HEK293 (cell line): ENCODE measurements at regions not wholly inside any gene's neighbourhood (a gene's known extent, or its start where the extent isn't known, plus 50 kb on each side); places are given as distances from the start of the nearest gene placed in this dataset.

Experiments used
- CTCF ChIA-PET: fragments of 350-600 bp; formaldehyde crosslinking; extraction: SDS; loops from one replicate; lab custom pipeline; 2021; ENCODE audit warnings: antibody characterized with exemption; lab: Yijun Ruan, JAX
- POLR2A ChIA-PET: fragments of 300-600 bp; formaldehyde crosslinking; extraction: SDS; loops from one replicate; lab custom pipeline; 2020; ENCODE audit warnings: antibody characterized with exemption, inconsistent platforms; lab: Yijun Ruan, JAX
- H3K27ac ChIP-seq: fragments of 200-500 bp; sonication (Bioruptor generic); 2 replicates; pipeline ENCODE4 v1.5.1; 2014; ENCODE audit warnings: low read depth, low read length, control low read depth, inconsistent platforms; ENCODE audit errors: extremely low read depth
- H3K36me3 ChIP-seq, 2 experiments: fragments of 200-500 bp in 1 of 2; sonication (Bioruptor generic) in 1 of 2; 1 replicate in 1 of 2; 2 replicates in 1 of 2; pipeline ENCODE4 v1.5.1; 2014 to 2017; ENCODE audit warnings: inconsistent platforms in 2 of 2, low read length in 2 of 2; ENCODE audit not compliant: control insufficient read depth in 2 of 2, insufficient read depth in 1 of 2
- H3K4me1 ChIP-seq: fragments of 200-500 bp; sonication (Bioruptor generic); 2 replicates; pipeline ENCODE4 v1.5.1; 2014; ENCODE audit warnings: mild to moderate bottlenecking, low read length, inconsistent platforms; ENCODE audit not compliant: control insufficient read depth, insufficient read depth
- H3K4me3 ChIP-seq: 2 replicates; pipeline ENCODE4 v1.5.1; 2011; ENCODE audit warnings: low read depth, mild to moderate bottlenecking, control low read depth, low read length, moderate library complexity
- H3K9me3 ChIP-seq: fragments of 200-500 bp; sonication (Bioruptor generic); 2 replicates; pipeline ENCODE4 v1.5.1; 2014; ENCODE audit warnings: low read depth, low read length, inconsistent platforms; ENCODE audit not compliant: control insufficient read depth, insufficient read depth
- EGR2 ChIP-seq: fragments of 450-650 bp; formaldehyde crosslinking; IDR thresholded peaks from 2 replicates; pipeline ENCODE4 v1.5.1; 2016; ENCODE audit warnings: low read depth, missing biosample characterization, missing genetic modification characterization
- GLIS1 ChIP-seq: fragments of 450-650 bp; formaldehyde crosslinking; IDR thresholded peaks from 2 replicates; pipeline ENCODE4 v1.5.1; 2016; ENCODE audit warnings: missing biosample characterization, missing genetic modification characterization
- HOXC10 ChIP-seq: sonication (generic); formaldehyde crosslinking; IDR thresholded peaks from 2 replicates; pipeline ENCODE4 v1.8.1; 2023; ENCODE audit warnings: mild to moderate bottlenecking, missing genetic modification reagents
- KLF9 ChIP-seq: fragments of 450-650 bp; formaldehyde crosslinking; IDR thresholded peaks from 2 replicates; pipeline ENCODE4 v1.5.1; 2016; ENCODE audit warnings: missing biosample characterization, missing genetic modification characterization, low read depth
- PRDM1 ChIP-seq: fragments of 450-650 bp; formaldehyde crosslinking; IDR thresholded peaks from 2 replicates; pipeline ENCODE4; 2016; ENCODE audit warnings: missing biosample characterization, missing genetic modification characterization
- SETDB1 ChIP-seq: IDR thresholded peaks from one replicate; pipeline ENCODE4 v1.6.1; 2017; ENCODE audit warnings: mild to moderate bottlenecking, low read length, moderate library complexity, mixed read lengths; ENCODE audit not compliant: insufficient read length
- SP7 ChIP-seq: fragments of 450-650 bp; formaldehyde crosslinking; IDR thresholded peaks from 2 replicates; pipeline ENCODE4 v1.5.1; 2016; ENCODE audit warnings: missing biosample characterization, missing genetic modification characterization
- ZFHX2 ChIP-seq: fragments of 450-650 bp; formaldehyde crosslinking; conservative IDR thresholded peaks from 2 replicates; pipeline ENCODE4 v1.5.1; 2016; ENCODE audit warnings: missing biosample characterization, missing genetic modification characterization
- ZIC2 ChIP-seq: fragments of 450-650 bp; formaldehyde crosslinking; IDR thresholded peaks from 2 replicates; pipeline ENCODE4 v1.5.1; 2016; ENCODE audit warnings: missing biosample characterization, missing genetic modification characterization
- ZNF146 ChIP-seq: fragments of 450-650 bp; formaldehyde crosslinking; IDR thresholded peaks from 2 replicates; pipeline ENCODE4 v1.5.1; 2016; ENCODE audit warnings: missing biosample characterization, missing genetic modification characterization
- ZNF169 ChIP-seq: fragments of 450-650 bp; formaldehyde crosslinking; IDR thresholded peaks from 2 replicates; pipeline ENCODE4 v1.5.1; 2016; ENCODE audit warnings: missing biosample characterization, missing genetic modification characterization
- ZNF184 ChIP-seq: fragments of 450-650 bp; IDR thresholded peaks from 2 replicates; pipeline ENCODE4 v1.5.1; 2018; ENCODE audit warnings: missing biosample characterization, mild to moderate bottlenecking, missing genetic modification characterization
- ZNF335 ChIP-seq: fragments of 450-650 bp; formaldehyde crosslinking; conservative IDR thresholded peaks from 2 replicates; pipeline ENCODE4 v1.5.1; 2016; ENCODE audit warnings: missing biosample characterization, missing genetic modification characterization
- ZNF549 ChIP-seq: fragments of 450-650 bp; IDR thresholded peaks from 2 replicates; pipeline ENCODE4 v1.5.1; 2018; ENCODE audit warnings: missing biosample characterization, missing genetic modification characterization, mild to moderate bottlenecking, inconsistent platforms, moderate library complexity
- ZNF558 ChIP-seq: fragments of 450-650 bp; formaldehyde crosslinking; IDR thresholded peaks from 2 replicates; pipeline ENCODE4 v1.5.1; 2016; ENCODE audit warnings: missing biosample characterization, missing genetic modification characterization
- ZNF571 ChIP-seq: fragments of 450-650 bp; formaldehyde crosslinking; IDR thresholded peaks from 2 replicates; pipeline ENCODE4 v1.5.0; 2017; ENCODE audit warnings: missing biosample characterization, missing genetic modification characterization
- ZNF600 ChIP-seq: fragments of 450-650 bp; formaldehyde crosslinking; IDR thresholded peaks from 2 replicates; pipeline ENCODE4 v1.5.1; 2016; ENCODE audit warnings: missing biosample characterization, missing genetic modification characterization
- ZNF629 ChIP-seq: fragments of 450-650 bp; formaldehyde crosslinking; IDR thresholded peaks from 2 replicates; pipeline ENCODE4 v1.5.1; 2017; ENCODE audit warnings: missing biosample characterization, missing genetic modification characterization
- ZXDB ChIP-seq: fragments of 450-650 bp; formaldehyde crosslinking; IDR thresholded peaks from 2 replicates; pipeline ENCODE4 v1.5.1; 2016; ENCODE audit warnings: missing biosample characterization, missing genetic modification characterization
- TF ChIP-seq, protein P1 (sequence below): fragments of 450-650 bp; formaldehyde crosslinking; IDR thresholded peaks from 2 replicates; pipeline ENCODE4 v1.5.1; 2016; ENCODE audit warnings: missing biosample characterization, missing genetic modification characterization, low read depth
- TF ChIP-seq, protein P2 (sequence below): fragments of 450-650 bp; formaldehyde crosslinking; IDR thresholded peaks from 2 replicates; pipeline ENCODE4 v1.5.1; 2016; ENCODE audit warnings: missing biosample characterization, missing genetic modification characterization
- TF ChIP-seq, protein P3 (sequence below): fragments of 450-650 bp; formaldehyde crosslinking; IDR thresholded peaks from 2 replicates; pipeline ENCODE4 v1.5.1; 2016; ENCODE audit warnings: missing biosample characterization, missing genetic modification characterization
- TF ChIP-seq, protein P4 (sequence below): fragments of 450-650 bp; formaldehyde crosslinking; IDR thresholded peaks from 2 replicates; pipeline ENCODE4 v1.5.1; 2016; ENCODE audit warnings: missing biosample characterization, missing genetic modification characterization
- TF ChIP-seq, protein P5 (sequence below): fragments of 450-650 bp; formaldehyde crosslinking; IDR thresholded peaks from 2 replicates; pipeline ENCODE4 v1.5.1; 2016; ENCODE audit warnings: missing biosample characterization, missing genetic modification characterization

DNA sequence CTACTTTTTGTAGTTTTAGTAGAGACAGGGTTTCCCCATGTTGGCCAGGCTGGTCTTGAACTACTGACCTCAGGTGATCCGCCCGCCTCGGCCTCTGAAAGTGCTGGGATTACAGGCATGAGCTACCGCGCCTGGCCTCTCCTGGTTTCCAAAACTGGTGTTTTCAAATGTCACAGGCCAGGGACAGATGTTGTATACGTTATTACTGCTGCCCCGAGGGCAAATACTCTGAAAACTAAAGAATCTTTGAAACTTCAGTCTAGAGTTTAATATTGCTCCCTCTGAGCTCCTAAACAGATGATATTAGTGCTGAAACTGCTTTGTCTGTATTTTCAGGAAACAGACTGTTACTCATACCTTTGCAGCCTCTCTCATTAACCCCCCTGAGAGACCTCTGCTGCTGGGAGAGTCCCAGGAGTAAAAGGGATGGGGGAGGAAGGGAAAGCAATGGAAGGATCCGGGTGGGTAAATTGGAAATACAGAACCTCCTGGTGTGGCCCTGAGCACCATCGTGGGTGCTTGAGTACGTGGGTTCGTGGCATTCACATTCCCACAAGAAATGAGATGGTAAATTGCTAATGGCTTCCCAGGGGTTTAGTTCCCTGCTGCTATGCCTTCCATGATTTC, 96.3 kb upstream of the IGF1R start (continued):
- TF ChIP-seq ZNF184 (tag by site-specific recombination) (no peak), ZNF335 (tag by site-specific recombination) (no peak), ZNF629 (no peak), ZNF558 (tag by site-specific recombination) (no peak), ZNF146 (no peak), EGR2 (tag by site-specific recombination) (peak; percentile 7; the same call in 1 of the 2 replicates), ZIC2 (tag by site-specific recombination) (peak; percentile 84), KLF9 (tag by site-specific recombination) (no peak), ZNF169 (no peak)
- TF ChIP-seq, protein P1, sequence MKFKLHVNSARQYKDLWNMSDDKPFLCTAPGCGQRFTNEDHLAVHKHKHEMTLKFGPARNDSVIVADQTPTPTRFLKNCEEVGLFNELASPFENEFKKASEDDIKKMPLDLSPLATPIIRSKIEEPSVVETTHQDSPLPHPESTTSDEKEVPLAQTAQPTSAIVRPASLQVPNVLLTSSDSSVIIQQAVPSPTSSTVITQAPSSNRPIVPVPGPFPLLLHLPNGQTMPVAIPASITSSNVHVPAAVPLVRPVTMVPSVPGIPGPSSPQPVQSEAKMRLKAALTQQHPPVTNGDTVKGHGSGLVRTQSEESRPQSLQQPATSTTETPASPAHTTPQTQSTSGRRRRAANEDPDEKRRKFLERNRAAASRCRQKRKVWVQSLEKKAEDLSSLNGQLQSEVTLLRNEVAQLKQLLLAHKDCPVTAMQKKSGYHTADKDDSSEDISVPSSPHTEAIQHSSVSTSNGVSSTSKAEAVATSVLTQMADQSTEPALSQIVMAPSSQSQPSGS (tag by site-specific recombination) = no peak
- TF ChIP-seq, protein P2, sequence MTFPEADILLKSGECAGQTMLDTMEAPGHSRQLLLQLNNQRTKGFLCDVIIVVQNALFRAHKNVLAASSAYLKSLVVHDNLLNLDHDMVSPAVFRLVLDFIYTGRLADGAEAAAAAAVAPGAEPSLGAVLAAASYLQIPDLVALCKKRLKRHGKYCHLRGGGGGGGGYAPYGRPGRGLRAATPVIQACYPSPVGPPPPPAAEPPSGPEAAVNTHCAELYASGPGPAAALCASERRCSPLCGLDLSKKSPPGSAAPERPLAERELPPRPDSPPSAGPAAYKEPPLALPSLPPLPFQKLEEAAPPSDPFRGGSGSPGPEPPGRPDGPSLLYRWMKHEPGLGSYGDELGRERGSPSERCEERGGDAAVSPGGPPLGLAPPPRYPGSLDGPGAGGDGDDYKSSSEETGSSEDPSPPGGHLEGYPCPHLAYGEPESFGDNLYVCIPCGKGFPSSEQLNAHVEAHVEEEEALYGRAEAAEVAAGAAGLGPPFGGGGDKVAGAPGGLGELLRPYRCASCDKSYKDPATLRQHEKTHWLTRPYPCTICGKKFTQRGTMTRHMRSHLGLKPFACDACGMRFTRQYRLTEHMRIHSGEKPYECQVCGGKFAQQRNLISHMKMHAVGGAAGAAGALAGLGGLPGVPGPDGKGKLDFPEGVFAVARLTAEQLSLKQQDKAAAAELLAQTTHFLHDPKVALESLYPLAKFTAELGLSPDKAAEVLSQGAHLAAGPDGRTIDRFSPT (tag by site-specific recombination) = no peak
- TF ChIP-seq, protein P3, sequence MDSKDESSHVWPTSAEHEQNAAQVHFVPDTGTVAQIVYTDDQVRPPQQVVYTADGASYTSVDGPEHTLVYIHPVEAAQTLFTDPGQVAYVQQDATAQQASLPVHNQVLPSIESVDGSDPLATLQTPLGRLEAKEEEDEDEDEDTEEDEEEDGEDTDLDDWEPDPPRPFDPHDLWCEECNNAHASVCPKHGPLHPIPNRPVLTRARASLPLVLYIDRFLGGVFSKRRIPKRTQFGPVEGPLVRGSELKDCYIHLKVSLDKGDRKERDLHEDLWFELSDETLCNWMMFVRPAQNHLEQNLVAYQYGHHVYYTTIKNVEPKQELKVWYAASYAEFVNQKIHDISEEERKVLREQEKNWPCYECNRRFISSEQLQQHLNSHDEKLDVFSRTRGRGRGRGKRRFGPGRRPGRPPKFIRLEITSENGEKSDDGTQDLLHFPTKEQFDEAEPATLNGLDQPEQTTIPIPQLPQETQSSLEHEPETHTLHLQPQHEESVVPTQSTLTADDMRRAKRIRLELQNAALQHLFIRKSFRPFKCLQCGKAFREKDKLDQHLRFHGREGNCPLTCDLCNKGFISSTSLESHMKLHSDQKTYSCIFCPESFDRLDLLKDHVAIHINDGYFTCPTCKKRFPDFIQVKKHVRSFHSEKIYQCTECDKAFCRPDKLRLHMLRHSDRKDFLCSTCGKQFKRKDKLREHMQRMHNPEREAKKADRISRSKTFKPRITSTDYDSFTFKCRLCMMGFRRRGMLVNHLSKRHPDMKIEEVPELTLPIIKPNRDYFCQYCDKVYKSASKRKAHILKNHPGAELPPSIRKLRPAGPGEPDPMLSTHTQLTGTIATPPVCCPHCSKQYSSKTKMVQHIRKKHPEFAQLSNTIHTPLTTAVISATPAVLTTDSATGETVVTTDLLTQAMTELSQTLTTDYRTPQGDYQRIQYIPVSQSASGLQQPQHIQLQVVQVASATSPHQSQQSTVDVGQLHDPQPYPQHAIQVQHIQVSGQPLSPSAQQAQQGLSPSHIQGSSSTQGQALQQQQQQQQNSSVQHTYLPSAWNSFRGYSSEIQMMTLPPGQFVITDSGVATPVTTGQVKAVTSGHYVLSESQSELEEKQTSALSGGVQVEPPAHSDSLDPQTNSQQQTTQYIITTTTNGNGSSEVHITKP (tag by site-specific recombination) = no peak
- TF ChIP-seq, all 188 proteins: peak for 3

DNA sequence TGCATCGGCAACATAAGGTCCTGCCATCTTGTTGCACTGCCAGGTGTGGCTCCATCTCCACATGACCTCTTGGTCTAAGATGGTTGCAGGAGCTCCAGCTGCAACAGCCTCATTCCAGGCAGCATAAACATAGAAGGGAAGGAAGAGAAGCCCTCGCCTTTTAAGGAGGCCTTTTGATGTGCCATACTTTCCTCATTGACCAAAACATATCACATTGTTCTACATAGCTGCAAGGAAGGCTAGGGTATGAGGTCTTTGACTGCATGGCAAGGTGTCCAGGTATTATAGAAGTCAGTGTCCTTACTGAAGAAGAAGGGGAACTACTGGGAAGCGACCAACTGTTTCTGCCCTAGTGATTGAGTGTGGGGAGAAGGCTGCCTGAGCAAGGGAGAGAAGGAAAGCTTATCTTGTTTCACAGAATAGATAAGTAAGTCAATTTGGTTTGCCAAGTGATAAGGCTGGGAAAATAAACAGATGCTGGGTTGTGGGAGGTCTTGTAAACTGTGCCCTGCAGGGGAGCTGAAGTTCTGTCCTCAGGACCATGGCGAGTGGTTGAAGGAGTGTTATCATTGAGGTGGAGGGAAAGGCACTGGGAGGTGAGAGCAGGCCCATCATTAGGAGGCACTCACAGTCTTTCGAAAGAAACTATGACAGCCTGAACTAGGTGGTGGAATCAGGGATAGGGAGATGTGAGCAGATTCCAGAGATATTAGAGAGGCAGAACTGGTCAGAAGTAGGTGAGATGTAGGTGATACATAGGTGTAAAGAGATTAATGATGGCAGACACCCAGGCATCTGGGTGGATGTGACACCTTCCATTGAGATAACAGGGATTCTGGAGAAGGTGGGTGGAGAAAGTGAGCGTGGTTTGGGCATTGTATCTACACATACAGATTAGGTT, 93.8 kb upstream of the IGF1R start:
- H3K9me3 ChIP-seq = no peaks in the 10 kb centered on the region
- no peak overlapping the region for H3K27ac ChIP-seq
- H3K4me3 ChIP-seq = no peak overlapping the region
- H3K4me1 ChIP-seq = no peaks in the 10 kb centered on the region
- no peaks in the 10 kb centered on the region for H3K36me3 ChIP-seq
- CTCF ChIA-PET = interaction anchor here (0.6 to 2.0 kb wide), 5 partner anchors 11 to 419 kb away, joined by 3 to 7 read pairs (median 3); no protein-coding TSS in a partner anchor
- POLR2A ChIA-PET = interaction anchor here (0.8 kb wide), 1 partner anchor 93 kb away, joined by 3 read pairs; no protein-coding TSS in a partner anchor
- peak; percentile 55 for TF ChIP-seq PRDM1 (tag by site-specific recombination)
- TF ChIP-seq ZNF571 (tag by site-specific recombination) = no peak
- TF ChIP-seq ZNF629 = no peak
- TF ChIP-seq HOXC10 (CRISPR knock-in tag) = no peak
- TF ChIP-seq, protein P4, sequence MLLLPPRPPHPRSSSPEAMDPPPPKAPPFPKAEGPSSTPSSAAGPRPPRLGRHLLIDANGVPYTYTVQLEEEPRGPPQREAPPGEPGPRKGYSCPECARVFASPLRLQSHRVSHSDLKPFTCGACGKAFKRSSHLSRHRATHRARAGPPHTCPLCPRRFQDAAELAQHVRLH (tag by site-specific recombination) = 0 out of 2 replicates have a peak, but pooled peaks have one; percentile 26
- peak; percentile 55 for TF ChIP-seq SP7 (tag by site-specific recombination)
- peak; percentile 62 for TF ChIP-seq ZFHX2 (tag by site-specific recombination)
- peak; percentile 99 for TF ChIP-seq GLIS1
- peak; percentile 86 for TF ChIP-seq SETDB1
- no peak for TF ChIP-seq ZNF558 (tag by site-specific recombination)
- TF ChIP-seq ZXDB (tag by site-specific recombination) = 0 out of 2 replicates have a peak, but pooled peaks have one; percentile 33
- 0 out of 2 replicates have a peak, but pooled peaks have one; percentile 17 for TF ChIP-seq ZNF600 (tag by site-specific recombination)
- TF ChIP-seq, protein P5, sequence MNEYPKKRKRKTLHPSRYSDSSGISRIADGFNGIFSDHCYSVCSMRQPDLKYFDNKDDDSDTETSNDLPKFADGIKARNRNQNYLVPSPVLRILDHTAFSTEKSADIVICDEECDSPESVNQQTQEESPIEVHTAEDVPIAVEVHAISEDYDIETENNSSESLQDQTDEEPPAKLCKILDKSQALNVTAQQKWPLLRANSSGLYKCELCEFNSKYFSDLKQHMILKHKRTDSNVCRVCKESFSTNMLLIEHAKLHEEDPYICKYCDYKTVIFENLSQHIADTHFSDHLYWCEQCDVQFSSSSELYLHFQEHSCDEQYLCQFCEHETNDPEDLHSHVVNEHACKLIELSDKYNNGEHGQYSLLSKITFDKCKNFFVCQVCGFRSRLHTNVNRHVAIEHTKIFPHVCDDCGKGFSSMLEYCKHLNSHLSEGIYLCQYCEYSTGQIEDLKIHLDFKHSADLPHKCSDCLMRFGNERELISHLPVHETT (tag by site-specific recombination) = no peak
- TF ChIP-seq EGR2 (tag by site-specific recombination) = peak; percentile 65
- no peak for TF ChIP-seq ZNF146
- TF ChIP-seq ZIC2 (tag by site-specific recombination) = peak; percentile 89
- TF ChIP-seq ZNF549 = no peak
